Stimulated activated CD4-positive, alpha-beta T cell treated with anti-CD3 and anti-CD28 coated beads, Interleukin-12 subunit alpha, Interleukin-12 subunit beta, amount 100 ng/mL, for 48 hours (primary cell): ENCODE measurements at regions not wholly inside any gene's neighbourhood (a gene's known extent, or its start where the extent isn't known, plus 50 kb on each side); places are given as distances from the start of the nearest gene placed in this dataset.

Experiments
- DNase-seq, 3 donors: peaks; one replicate each; pipeline ENCODE4 v3.0.0-alpha.2; 2020; ENCODE audit warnings: low read depth in 2 of 3, low spot score in 1 of 3

GRCh38 chr10:62735464-62736167 lies 68.9 kb upstream of the ADO start:
- DNase-seq, result no peak

GRCh38 chr10:62736168-62736546 lies 68.4 kb upstream of the ADO start:
- no peak for DNase-seq

DNA sequence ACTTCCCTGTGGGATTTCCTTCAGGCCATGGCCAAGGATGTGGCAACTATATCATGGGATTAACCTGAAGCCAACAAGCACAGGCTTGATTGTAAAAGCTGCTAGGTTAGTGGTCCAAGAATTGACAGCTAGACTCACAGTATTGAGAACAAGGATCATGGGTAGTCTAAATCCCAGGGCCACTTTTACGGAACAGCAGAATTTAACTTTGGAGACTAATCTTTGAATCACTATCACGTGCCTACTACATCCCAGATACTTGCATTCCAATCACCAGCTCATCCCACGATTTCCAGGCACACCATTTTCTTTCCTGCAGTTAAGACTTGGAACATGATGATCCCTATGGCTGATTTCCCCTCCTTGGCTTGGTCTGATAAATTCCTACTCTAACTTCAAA lies 65.6 kb upstream of the ADO start:
- no peak for DNase-seq

DNA sequence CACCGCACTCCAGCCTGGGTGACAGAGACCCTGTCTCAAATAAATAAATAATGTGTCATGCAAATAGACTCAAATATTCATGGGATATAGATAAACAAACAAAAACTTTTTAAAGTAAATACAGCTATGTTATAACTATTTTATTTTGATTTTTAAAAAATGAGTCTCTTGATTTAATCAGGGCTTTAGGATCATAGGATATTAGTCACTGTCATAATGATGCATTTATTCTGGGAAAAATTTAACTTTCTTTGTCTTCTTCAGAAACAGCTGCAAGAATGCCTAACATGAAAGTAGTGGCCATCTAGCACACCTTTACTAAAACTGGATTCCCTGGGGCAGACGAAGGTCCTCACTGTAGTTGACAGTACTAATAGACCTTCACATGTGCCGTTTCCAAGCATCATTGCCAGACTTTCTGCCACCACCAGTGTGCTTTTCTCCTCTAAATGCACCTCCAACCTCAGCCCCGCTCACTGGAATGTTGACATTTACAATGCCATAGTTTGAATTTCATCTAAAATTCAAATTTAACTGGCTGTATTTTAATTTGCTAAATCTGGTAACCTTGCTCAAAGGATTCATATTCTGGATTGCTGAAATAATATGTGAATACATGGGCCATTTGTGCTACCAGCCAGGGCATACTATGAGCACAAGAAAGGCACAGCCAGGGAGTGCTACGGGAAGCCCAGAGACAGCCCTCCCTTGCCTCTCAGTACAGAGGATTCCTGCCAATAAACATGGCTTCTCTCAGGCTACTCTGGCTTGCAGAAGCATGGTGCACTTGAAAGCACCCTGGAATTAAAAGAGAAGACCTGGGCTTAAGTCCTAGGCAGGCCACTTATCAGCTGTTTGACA lies 63.4 kb upstream of the ADO start:
- no peak for DNase-seq

- no peak for DNase-seq
Observed at GRCh38 chr10:62741996-62742395, 62.5 kb upstream of the ADO start.

DNA sequence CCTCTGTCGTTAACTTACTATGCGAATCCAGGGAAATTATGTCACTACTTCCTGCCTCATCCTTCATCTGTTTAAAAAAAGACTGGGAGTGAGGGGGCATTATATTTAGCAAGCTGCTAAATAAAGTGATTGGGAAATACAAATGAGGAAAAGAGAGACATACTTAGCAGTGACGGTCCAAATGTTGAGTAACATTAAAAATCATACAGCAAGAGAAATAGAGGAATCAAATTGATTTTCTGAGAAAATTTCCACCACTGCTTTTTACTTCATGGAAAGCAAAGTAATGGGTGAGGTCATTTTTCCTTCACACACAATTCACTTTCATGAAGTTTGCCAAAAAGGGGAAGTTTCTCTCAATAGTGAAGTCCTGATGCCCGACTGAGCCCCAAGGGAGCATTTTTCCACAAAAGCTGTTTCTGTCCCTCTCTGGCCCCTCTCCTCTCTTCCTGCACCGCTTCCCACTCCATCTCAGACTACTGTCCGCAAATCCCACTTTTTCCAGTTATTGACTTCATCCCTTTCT lies 61.9 kb upstream of the ADO start:
- DNase-seq, result no peak

GRCh38 chr10:62744136-62744535 lies 60.4 kb upstream of the ADO start:
- DNase-seq, result no peak

DNA sequence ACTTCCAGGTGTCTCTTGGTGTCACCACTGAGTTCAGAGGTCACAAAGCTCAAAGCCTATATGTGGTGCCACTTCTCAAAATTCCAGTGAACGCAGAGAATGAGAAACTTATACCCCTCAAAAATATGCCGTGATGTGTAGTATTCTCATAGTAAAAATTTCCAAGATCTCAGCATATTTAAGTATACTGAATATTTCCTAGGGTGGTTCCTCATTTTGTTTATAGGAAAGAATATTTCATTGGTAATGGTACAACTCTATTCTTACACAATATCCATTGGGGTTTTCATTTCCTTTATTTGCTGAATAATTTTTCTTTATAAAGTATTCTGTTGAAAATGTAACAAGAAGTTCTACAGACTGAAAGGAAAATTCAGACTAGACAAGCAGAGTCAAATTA lies 58.9 kb upstream of the ADO start:
- DNase-seq, result no peak

GRCh38 chr10:62746951-62747729 lies 57.4 kb upstream of the ADO start:
- no peak for DNase-seq

- DNase-seq, result no peak
Observed at GRCh38 chr10:62748386-62748785, 56.1 kb upstream of the ADO start.

GRCh38 chr10:62749093-62749683 lies 55.3 kb upstream of the ADO start:
- no peak for DNase-seq
